Endodermal cell (in vitro differentiated cells): ENCODE measurements at regions not wholly inside any gene's neighbourhood (a gene's known extent, or its start where the extent isn't known, plus 50 kb on each side); places are given as distances from the start of the nearest gene placed in this dataset.

Source experiments
- DNase-seq: peaks from one replicate; pipeline ENCODE4 v3.0.0-alpha.2; 2017
- H3K27ac ChIP-seq: 2 replicates; pipeline ENCODE4 v1.5.1; 2013; ENCODE audit warnings: mild to moderate bottlenecking, low read depth, low read length, moderate library complexity
- H3K27me3 ChIP-seq: 2 replicates; pipeline ENCODE4 v1.6.1; 2013; ENCODE audit warnings: mild to moderate bottlenecking, low read length, moderate library complexity; ENCODE audit not compliant: insufficient read depth, control insufficient read depth, poor library complexity, severe bottlenecking
- H3K36me3 ChIP-seq: 2 replicates; pipeline ENCODE4 v1.7.0; 2013; ENCODE audit warnings: mild to moderate bottlenecking, low read length, moderate library complexity; ENCODE audit not compliant: control insufficient read depth, insufficient read depth
- H3K4me1 ChIP-seq: one replicate; pipeline ENCODE4 v1.7.0; 2013; ENCODE audit warnings: low read length; ENCODE audit not compliant: control insufficient read depth, insufficient read depth
- H3K4me3 ChIP-seq: 2 replicates; pipeline ENCODE4 v1.5.1; 2013; ENCODE audit warnings: mild to moderate bottlenecking, low read length, moderate library complexity
- H3K9ac ChIP-seq: 2 replicates; pipeline ENCODE4 v1.6.1; 2013; ENCODE audit warnings: mild to moderate bottlenecking, low read length, moderate library complexity; ENCODE audit not compliant: poor library complexity, severe bottlenecking; ENCODE audit errors: extremely low read depth
- H3K9me3 ChIP-seq: 2 replicates; pipeline ENCODE4 v1.6.1; 2013; ENCODE audit warnings: mild to moderate bottlenecking, low read length, moderate library complexity; ENCODE audit not compliant: control insufficient read depth
- H3K27ac Mint-ChIP-seq: 2 replicates; pipeline ENCODE4 v1.8.0; 2020; ENCODE audit warnings: mixed read lengths
- H3K27me3 Mint-ChIP-seq: 2 replicates; pipeline ENCODE4 v1.8.0; 2021; ENCODE audit warnings: mild to moderate bottlenecking, mixed read lengths; ENCODE audit not compliant: insufficient read depth
- H3K36me3 Mint-ChIP-seq: 2 replicates; pipeline ENCODE4 v1.8.0; 2020; ENCODE audit warnings: low read depth, mixed read lengths
- H3K4me1 Mint-ChIP-seq: 2 replicates; pipeline ENCODE4 v1.8.0; 2020; ENCODE audit warnings: mixed read lengths
- H3K4me3 Mint-ChIP-seq: 2 replicates; pipeline ENCODE4 v1.8.0; 2020; ENCODE audit warnings: mild to moderate bottlenecking, moderate library complexity, mixed read lengths
- H3K9me3 Mint-ChIP-seq: 2 replicates; pipeline ENCODE4 v1.8.0; 2020; ENCODE audit warnings: mild to moderate bottlenecking, mixed read lengths
- CTCF ChIP-seq: fragments of 200-600 bp; sonication (generic); conservative IDR thresholded peaks from 2 replicates; pipeline ENCODE4 v1.5.0; 2021; ENCODE audit warnings: antibody characterized with exemption, mild to moderate bottlenecking
- WGBS, 2 experiments: methylation state at CpG; one replicate each; pipeline versions ENCODE4 v1.1.5 to v1.1.7; 2013; ENCODE audit warnings: missing lambda C conversion rate in 2 of 2, mixed read lengths in 1 of 2; ENCODE audit not compliant: insufficient coverage in 1 of 2, insufficient read length in 1 of 2; 5-methylcytosine and 5-hydroxymethylcytosine counted together

DNA sequence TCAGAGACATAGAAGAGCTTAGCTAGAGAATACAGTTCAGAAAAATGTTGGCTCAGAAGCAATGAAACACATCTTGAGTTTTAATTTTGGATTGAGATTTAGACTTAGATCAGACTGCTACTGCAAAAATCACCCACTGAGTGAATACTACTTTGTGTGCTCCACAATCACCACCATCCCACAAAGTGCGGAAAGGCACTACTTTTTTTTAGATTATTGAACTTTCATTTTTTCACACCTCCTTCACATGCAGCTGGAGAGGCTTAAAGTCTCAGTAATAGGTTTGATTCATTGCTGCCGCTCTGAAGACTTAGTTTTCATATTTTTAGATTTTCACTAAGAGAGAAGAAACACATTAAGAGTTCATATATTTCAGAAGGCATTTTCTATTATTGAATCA lies 289.9 kb upstream of the PRR20A start:
- no peaks in the 10 kb centered on the region for H3K36me3 Mint-ChIP-seq
- no peak overlapping the region for H3K27ac Mint-ChIP-seq
- no peak overlapping the region for H3K4me3 Mint-ChIP-seq
- Histone ChIP-seq H3K4me3 (no peak overlapping the region), H3K9ac (no peak overlapping the region), H3K9me3 (no peaks in the 10 kb centered on the region), H3K27me3 (no peaks in the 10 kb centered on the region), H3K36me3 (no peaks in the 10 kb centered on the region), H3K27ac (no peak overlapping the region), H3K4me1 (no peaks in the 10 kb centered on the region)
- no peaks in the 10 kb centered on the region for H3K27me3 Mint-ChIP-seq
- WGBS, 2 experiments = 86% methylated on average over 1 of the region's 2 CpGs; no CpG with 5 or more reads in 1 of the 2 experiments
- no peak for TF ChIP-seq CTCF
- H3K4me1 Mint-ChIP-seq = no peaks in the 10 kb centered on the region
- no peaks in the 10 kb centered on the region for H3K9me3 Mint-ChIP-seq
- DNase-seq = no peak

DNA sequence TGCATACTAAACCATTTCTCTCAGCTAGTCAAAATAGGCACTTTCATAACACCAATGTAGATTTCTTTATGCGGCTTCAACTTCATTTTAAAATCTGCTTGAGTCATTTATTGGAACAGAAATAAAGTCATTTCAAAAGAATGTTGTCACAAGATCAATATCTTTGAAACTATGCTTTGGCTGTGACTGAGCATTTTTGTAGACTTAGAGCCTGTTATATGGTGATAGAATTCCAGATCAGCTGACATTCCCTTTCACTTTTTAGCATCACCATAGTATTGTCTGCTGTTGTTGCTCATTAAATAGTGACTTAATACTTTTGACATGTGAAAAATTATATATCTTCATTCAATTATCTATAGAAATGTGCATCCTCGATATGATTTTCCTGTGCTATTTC lies 279.2 kb upstream of the PRR20A start:
- H3K27ac ChIP-seq = no peak overlapping the region
- no peaks in the 10 kb centered on the region for H3K4me1 Mint-ChIP-seq
- H3K4me3 Mint-ChIP-seq = no peak overlapping the region
- no peak overlapping the region for H3K27ac Mint-ChIP-seq
- H3K36me3 ChIP-seq = no peaks in the 10 kb centered on the region
- TF ChIP-seq CTCF = no peak
- no peaks in the 10 kb centered on the region for H3K9me3 ChIP-seq
- DNase-seq = no peak
- H3K27me3 ChIP-seq = no peaks in the 10 kb centered on the region
- WGBS, 2 experiments = 94% methylated on average over 1 of the region's 2 CpGs; no CpG with 5 or more reads in 1 of the 2 experiments
- no peak overlapping the region for H3K4me3 ChIP-seq
- H3K9ac ChIP-seq = no peak overlapping the region
- no peaks in the 10 kb centered on the region for H3K27me3 Mint-ChIP-seq
- H3K4me1 ChIP-seq = no peaks in the 10 kb centered on the region
- H3K9me3 Mint-ChIP-seq = no peaks in the 10 kb centered on the region
- no peaks in the 10 kb centered on the region for H3K36me3 Mint-ChIP-seq

DNA sequence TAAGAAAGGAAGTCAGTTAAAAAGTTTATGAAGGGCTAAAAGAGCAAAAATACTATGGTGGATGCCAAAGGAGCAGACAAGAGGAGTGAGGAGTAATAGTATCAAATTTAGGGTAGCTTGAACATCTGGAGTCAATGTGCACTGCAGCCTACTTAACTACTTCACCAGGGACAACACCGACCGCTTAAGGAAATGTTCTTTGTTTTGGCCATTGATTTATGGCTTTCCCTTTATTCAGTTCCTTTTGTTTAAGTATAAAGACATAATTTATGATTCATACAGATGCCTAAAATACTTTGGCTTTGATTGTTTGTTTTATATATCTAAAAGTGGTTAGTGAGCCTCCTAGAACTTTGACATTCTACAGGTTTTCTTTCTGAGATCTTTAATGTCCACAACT lies 276.3 kb upstream of the PRR20A start:
- Mint-ChIP-seq H3K9me3 (no peaks in the 10 kb centered on the region), H3K27me3 (no peaks in the 10 kb centered on the region), H3K27ac (no peak overlapping the region), H3K4me3 (no peak overlapping the region), H3K4me1 (no peaks in the 10 kb centered on the region), H3K36me3 (no peaks in the 10 kb centered on the region)
- no peak overlapping the region for H3K9ac ChIP-seq
- no peaks in the 10 kb centered on the region for H3K27me3 ChIP-seq
- DNase-seq = no peak
- H3K36me3 ChIP-seq = no peaks in the 10 kb centered on the region
- H3K4me3 ChIP-seq = no peak overlapping the region
- no peak for TF ChIP-seq CTCF
- no peaks in the 10 kb centered on the region for H3K4me1 ChIP-seq
- WGBS, 2 experiments = no CpG with 5 or more reads among the region's 2 CpGs
- H3K27ac ChIP-seq = no peak overlapping the region
- no peaks in the 10 kb centered on the region for H3K9me3 ChIP-seq
